GM21619 (cell line): ENCODE measurements at regions not wholly inside any gene's neighbourhood (a gene's known extent, or its start where the extent isn't known, plus 50 kb on each side); places are given as distances from the start of the nearest gene placed in this dataset.

Experiments
- ATAC-seq: cut with Tn5 transposase; IDR thresholded peaks from one replicate; pipeline ENCODE4 v1.9.1; 2021; ENCODE audit not compliant: unreplicated experiment

DNA sequence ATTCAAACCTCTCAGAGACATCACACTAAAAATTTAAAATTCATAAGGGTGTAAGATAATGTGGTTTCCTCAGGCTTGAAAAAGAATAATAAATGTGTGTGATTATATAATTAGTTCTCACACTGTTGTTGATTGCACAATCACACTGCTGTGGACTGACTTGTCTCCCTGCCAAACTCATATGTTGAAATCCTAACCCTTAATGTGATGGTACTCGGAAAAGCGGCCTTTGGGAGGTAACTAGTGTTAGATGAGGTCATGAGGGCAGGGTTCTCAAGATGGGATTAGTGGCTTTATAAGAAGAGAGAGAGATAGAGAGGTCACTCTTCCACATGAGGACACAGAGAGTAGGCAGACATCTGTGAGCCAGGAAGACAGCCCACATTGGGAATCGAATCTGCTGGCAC lies 128.5 kb upstream of the COL1A2 start:
- no peak for ATAC-seq

DNA sequence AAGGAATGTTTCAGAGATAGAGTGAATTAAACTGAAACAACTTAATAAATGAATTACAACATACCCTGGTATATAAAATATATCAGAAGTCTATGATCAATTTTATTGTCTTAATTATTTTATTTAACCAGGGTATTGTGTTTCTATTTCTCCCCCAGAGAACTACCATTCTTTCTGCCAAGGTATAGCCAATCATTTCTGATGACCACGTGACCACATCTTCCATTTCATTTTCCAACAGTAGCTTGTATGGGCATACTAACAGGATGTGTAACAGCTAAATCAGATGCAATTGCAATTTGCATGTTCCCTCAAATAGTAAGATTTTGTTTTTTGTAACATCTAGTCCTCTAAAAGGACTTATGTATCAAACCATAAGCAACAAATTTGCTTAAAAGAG lies 123.9 kb upstream of the COL1A2 start:
- no peak for ATAC-seq

DNA sequence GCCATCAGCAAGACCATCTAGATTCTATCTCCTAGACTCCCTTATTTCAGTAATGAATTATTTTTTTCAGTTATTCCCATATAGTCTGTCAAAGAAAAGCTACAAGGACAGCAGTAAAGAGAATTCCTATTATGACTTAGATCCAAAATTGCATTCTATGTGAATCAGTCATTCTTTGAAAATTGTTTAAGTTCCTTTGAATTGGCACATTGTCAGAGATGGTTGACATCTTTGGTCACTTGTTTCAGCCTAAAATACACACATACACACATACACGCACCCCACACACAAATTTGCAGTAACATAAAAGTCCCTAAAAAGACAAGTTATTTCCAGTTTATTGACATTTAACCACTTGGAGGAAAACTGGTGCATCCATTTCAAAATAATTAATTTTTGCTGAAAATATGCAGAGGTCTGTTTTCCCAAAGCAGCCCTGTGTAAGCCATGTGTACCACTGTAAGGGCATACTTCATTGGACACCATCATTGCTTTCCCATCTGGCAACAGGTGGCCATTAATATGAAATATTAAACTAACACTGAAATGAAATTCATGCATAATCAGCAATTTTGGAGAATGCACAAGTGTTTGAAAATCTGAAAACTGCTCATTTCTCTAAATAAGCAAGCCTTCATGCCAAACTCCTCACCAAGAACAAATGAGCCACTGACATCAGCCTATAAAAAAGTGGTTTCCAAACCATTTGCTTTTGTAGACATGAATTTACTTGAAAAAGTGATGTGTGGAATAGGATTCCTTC lies 121.7 kb upstream of the COL1A2 start:
- no peak for ATAC-seq

DNA sequence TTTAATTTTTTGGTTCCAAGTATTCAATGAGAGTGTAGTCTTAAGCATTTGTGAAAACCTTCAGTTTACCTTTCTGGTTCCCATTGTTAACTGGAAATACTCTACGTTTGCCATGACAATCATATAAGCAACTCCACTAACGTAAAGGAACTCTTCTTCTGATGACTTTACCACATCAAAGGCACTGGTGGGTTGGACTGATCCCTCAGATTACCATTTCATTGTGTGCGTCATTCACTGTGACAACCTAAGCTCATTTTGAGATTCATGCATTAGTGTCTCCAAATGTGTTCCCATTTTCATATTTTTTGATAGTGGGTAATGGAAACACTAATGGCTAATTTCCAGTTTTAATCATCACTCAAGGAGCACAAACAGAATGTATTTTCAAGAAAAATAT lies 119.9 kb upstream of the COL1A2 start:
- no peak for ATAC-seq

DNA sequence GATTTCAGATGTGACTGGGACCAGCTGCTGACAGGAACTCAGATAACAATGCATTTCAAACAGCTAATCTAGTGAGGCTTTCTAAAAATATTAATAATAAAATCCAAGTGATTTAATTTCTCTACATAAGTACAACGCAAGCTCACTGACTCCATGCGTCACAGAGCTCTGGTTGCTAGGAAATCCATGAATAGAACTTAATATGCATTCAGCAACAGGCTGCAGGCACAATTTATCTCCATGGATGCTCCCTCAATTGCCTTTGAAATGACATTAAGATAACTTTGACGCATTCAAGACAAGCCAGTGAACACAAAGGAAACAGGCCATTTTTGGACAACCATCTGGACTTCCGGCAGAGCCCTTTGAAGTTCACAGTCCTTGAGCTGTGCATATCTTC lies 118.7 kb upstream of the COL1A2 start:
- ATAC-seq: no peak

DNA sequence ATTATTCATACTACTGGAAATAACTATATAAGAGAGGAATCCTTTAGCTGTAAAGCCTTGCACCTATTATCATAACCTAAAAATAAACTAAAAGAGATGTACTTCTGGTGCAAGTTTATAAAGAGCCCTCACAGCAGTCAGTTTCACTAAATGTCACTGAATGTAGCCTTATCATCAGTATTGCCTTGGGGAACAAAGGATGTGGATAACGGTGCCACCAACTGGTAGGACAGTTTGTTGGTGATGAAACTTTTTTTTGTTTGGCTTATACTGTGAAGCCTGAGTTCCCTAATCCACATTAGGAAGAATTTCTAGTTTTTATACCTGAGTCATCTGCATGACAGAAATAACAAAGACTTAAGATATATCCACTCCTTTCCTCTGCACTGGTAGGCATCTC lies 117.9 kb upstream of the COL1A2 start:
- no peak for ATAC-seq

DNA sequence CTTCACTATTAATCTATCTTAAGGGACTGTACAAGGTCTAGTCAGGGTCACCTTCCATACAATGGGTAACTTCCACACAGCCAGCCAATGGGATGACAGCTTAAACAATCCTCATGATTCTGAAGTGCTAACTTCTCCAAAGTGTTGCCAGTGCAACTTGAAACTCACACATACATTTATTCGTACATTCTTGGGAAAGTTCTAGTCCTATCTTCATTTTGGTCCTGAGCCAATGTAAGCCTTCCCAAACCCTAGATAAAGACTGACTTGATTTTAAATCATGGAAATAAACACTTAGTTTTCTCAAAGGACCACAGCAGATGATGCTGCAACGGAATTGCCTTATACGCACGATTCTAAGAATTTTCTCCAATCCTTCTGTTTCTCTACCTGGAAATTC lies 117.5 kb upstream of the COL1A2 start:
- ATAC-seq: no peak

DNA sequence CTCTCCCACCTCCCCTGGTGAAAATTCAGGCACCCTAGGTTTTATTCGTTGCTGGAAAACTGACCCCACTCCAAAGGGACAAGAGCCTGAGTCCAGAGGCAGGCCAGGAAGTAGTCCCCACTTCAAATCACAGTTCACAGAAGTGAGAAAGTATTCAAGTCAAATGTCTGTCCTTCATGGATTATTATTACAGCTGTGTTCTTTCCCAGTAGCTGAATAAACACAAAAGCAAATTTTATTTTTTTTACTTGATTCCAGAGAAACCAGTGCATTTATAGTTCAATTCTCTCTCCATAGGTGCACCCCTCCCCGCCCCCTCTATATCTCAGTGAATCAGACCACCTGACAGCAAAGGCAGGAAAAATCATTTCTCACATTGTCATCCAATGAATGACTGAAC lies 113.8 kb upstream of the COL1A2 start:
- no peak for ATAC-seq

DNA sequence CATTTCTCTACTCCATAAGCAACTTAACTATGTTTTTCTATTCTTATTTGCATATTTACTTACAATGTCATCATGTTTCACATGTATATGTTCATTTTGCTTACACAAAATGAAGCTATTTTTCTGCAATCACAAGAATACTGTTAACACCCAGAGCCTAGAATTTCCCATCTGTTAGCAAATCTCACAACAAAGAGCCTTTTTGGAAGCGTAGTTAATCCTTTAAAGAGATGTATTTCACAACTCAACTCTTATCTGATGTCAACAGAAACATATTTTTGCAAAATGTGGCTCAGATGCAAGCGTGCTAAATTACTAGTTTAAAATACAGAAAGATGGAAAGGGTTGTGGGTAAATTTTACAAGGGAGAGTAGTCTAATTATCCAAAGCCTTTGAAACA lies 110.6 kb upstream of the COL1A2 start:
- ATAC-seq: no peak

DNA sequence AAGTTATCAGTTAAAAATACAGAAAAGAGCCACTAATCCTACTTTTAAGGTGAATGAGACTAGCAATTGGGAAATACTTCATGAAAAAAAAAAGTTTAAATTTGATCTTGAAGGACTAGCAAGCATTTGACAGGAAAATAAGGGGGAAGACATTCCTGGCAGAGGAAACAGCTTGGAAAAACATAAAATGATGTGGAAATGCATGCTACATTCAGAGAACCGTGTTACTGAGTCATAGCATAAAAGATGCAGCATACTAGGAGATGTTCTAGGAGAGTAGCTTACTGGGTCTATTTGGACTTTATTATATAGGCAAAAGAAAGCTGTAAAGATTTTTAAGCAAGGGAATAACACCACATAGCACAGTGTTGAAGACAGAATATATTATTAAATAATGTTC lies 108.6 kb upstream of the COL1A2 start:
- ATAC-seq: no peak

DNA sequence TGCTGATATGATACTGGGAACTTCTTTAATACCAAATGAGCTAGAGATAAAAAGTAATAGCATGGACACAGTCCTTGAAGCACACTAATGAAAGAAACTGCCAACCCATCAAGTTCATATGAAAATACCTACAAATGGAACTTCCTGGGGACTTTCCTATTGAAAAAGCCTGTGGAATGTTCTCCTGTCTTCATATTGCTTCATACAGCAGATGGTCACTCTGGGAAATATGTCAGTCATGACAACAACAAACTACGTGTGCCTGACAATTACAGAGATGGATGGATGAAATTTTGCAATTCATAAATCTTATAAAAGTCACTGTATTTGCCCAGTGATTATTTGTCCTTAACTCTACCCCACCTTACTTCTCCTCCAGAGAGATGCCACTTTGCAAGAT lies 106.6 kb upstream of the COL1A2 start:
- ATAC-seq: no peak

DNA sequence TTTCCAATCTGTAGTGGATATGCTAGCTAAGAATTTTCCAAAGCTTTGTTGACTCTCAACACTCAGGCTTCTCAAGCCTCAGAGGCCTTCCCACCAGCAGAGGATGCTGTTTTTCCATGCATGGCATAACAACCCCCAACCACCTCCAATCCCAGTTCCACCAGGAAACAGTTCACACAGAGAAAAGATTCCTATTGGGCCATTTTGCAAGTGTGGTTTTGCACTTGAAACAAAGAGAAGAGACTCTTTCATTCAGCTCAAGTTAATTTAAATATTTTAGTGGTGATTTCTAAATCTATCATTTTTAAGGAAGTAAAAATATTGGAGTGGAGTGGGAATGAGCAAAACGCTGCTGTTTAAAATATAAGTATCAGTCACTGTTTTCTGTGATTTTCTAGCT lies 105.6 kb upstream of the COL1A2 start:
- no peak for ATAC-seq

DNA sequence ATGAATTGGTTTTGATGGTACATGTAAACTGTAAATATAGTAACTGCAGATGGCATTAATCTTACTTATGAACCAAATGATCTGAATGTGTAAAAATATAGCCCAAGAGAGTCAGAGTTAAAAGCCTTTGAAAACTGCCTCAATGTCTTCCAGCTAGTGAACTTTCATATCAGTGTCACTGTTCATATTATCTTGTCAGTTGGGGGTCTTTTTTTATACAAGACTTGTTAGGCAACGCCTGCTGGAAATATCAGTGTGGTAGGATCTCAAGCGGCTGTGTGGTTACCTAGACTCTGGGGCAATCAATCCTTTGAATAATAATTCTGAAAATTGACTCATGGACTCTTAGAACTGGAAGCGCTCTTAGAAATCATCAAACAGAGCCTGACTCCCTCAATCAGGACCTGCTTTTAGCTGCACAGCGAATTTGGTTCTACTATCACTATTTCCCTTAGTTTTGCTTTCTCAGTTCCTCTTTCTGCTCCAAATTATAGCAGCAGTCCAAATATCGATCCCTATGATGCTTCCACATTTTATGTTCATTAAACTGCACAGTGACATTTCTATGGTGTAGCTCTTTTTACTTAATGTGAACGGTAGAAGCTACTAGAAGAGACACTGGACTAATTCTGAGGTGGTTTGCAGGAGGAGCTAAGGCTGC lies 100.1 kb upstream of the COL1A2 start:
- ATAC-seq: no peak

DNA sequence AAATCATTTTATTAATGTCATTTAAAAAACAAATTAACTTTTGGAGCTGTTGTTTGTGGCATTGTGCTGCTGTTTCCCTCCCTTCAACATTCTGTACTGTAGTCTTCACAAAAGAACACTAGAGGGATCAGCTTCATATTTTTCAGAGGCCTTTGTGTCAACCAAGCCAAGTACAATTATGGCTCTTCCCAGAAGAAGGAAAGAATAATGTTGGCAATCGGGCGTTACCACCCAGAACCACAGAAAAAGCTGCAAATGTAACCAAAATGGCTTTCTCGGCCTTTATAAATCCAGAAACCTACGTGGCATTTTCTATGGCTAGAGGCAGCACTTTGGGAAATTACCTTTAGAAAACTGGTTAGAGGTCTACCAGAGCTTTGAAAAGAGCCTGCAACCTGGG lies 98.8 kb upstream of the COL1A2 start:
- ATAC-seq: no peak

DNA sequence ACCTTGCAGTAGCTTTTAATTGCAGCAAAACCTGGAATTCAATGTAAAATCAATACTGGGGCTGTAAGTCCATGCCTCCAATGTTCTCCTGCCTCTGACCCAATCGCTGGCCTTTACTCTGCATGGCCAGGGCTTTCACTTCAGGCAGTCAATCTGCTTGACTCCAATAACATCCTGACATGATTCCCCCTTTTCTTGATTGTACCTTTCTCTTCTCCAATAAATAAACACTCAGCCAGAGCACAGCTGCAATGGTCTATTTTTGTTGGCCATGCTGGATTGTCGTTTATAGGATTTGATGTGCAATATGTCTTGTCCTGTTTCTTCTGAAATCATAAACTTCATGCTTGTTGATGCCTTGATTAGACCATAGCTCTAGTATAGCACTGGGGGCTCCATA lies 97.8 kb upstream of the COL1A2 start:
- no peak for ATAC-seq

DNA sequence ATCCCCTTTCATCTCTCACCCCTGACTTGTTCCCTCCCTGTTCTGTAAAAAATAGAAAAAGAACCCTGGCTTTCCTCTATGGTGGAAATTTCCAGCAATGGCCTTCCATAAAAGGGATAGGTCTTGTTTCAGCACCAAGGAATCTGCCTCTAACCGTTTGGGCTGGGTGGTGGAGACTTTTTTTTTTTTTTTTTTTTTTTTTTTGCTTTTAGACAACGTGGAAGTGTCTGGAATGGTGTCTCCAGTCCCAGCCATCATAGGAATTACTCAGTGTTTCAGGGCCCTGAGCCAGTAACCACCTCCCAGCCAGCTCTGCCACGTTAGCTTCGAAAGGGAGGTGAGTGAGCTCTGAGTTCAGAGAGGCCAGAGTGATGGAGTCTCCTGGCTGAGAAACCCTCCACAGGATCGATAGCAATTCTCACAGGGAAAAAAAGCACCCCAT lies 97.3 kb upstream of the COL1A2 start:
- no peak for ATAC-seq

DNA sequence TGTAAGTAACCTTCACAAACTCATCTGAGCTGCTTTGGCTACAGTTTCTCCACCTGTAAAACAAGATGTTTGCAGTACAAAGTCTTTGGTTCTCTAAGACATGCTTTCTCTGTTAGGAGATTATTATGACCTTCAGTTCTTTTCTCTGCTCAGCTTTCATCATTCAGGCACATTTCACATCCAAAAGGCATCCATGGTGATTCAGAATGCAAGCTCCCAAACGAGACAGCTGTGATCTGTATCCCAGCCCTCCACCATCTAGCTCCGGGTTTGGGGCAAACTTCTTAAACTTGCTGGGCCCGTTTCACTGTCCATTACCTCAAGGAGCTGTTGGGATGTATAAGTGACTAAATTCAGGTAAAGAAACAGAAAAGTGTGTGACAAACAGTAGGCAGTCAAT lies 95.8 kb upstream of the COL1A2 start:
- no peak for ATAC-seq

DNA sequence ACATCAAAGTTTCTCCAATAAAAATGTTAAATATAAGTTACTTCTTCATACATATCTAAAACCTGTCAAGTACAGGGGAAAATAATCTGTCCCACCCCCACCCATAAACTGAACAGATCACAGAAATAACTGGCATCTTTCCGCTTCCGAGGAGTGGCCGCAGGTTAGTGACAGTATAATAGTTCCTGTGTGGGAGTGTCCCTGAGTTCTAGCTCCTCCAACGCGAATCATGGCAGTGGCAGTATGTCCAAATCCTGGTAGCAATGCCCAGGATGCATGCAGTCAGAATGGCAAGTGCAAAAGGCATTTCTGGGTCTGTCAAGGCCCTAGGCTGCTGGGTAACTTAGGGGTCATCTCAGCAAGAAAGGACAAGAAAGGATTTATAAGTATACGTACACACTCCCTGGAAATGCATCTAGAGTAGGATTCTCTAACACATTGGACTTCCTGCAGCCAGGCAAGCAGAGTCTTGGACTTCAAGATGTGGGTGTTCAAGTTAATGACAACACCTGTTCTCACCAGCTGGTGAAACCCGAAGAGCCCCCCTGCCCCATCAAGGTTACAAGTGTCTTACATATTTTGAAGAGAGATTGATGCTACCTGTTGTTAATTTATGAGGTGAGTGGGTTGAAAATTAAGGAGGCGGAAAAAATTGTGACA lies 94.4 kb upstream of the COL1A2 start:
- ATAC-seq: no peak

DNA sequence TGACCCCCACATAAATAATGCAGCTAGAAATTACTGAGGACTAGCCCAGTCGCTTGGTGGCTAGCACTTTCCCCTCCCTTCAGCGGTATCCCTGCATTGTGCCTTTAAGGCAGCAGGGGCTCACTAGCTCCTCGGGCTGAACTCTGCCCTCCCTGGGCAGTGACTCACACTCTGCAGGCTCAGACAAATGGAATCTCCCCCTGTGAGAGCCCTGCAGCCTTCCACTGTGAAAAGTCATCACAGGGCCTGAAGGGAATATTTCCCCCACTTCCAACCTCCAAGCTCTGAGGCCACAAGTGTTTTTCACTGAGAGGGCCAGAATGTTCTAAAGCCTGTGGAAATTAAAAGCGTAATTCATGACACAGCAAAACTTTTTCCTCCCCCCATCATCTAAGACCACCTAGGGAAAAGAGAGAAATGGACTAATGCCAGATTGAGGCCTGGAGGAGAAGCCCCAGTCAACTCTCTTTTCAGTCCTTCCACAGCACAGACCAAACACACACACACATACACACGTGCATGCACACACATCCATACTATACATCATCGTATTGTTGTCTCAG lies 93.6 kb upstream of the COL1A2 start:
- ATAC-seq: no peak

DNA sequence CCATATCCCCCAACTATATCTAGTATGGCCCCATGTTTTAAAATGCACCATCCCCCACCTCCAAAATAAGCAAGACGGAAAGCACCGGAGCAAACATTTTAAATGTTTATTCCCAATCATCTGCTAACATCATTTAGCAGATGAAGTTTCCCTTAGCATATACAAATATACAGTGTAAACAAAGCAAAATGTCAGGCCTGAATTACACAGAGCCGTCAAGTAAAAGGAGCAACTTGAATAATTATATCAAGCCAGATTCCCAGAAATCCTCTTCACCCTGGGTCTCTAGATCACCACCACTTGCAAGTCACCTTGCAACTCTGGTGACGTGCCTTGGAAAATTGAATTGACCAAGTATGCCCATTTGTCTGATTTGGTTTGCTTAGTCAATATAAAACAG lies 91.6 kb upstream of the COL1A2 start:
- no peak for ATAC-seq

DNA sequence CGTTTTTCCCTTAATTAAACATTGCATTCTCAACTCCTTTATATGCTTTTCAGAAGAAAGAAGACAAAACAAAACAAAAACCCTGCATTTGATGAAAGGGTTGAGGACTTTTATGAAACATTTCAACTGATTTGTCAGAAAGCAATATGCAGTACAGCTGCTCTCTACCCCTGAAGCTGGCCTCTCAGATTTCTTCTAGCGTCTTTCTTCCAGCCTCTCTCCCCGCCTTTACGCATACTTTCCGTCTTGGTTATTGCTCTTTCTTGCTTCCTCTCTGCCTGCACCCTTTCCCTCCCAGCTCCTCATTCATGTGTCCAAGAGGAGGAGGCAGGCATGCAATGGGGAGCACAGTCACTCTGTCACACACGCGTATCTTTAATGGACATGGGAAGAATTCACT lies 91.0 kb upstream of the COL1A2 start:
- no peak for ATAC-seq

DNA sequence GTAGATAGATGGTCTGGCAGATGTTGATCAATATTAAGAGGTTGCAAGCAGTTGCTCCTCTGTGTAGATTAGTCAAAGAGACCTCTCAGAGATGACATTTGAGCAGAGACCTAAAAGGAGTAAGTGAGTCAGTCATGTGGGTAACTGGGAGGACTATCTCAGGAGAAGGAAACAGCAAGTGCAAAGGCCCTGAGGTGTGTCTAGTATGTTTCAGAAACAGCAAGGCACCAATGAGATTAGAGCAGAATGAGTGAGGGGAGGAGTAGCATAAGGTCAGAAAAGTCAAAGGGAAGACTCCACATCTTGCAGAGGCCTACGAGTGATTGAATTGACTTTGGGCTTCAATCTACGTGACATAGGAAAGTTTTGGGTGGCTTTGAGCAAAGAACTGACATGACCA lies 89.8 kb upstream of the COL1A2 start:
- no peak for ATAC-seq
